NCI-H2227 (cell line): ENCODE measurements at regions not wholly inside any gene's neighbourhood (a gene's known extent, or its start where the extent isn't known, plus 50 kb on each side); places are given as distances from the start of the nearest gene placed in this dataset.
"Not testable (repeated sequence)": the region's sequence is repeated elsewhere in the genome, so short reads cannot be mapped to it uniquely, and the experiment has no call there.

Experiments
- DNase-seq: peaks from one replicate; lab custom pipeline; 2025; ENCODE audit not compliant: unreplicated experiment; lab: John Stamatoyannopoulos, UW

DNA sequence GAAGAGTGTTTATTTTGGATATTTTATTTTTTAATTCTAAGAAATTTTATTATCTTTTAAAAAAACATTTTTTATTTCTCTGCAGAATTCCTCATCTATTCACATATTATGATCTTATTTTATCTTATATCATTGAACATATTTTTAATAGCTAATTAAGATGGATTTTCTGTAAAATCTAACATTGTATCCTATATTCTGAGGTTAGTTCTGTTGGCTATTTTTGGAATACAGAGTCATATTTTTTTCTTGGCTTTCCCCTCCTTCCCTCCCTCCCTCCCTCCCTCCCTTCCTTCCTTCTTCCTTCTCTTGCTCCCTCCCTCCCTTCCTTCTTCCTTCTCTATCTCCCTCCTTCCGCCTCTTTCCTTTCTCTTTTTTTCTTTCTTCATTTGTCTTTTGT is 2326.6 kb upstream of the RAG2 start:
- no peak for DNase-seq

DNA sequence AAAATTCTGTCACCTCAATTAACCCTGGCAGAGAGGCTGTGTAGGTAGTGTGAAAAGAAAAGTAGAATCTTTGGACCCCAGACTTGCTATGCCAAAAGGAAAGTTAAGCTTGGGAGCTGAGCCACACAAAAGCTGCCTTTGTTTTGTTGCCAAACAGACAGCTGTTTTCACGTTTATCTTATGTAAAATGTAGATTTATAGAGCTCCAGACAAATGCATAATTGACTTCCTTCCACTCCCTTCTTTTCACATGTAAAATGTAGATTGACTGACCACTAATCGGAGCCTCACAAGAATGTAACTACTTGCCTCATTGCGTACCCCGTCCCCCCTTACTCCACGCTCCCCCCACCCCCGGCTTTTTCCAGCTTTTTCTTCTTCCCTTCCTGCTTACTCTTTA is 2302.2 kb upstream of the RAG2 start:
- no peak for DNase-seq

DNA sequence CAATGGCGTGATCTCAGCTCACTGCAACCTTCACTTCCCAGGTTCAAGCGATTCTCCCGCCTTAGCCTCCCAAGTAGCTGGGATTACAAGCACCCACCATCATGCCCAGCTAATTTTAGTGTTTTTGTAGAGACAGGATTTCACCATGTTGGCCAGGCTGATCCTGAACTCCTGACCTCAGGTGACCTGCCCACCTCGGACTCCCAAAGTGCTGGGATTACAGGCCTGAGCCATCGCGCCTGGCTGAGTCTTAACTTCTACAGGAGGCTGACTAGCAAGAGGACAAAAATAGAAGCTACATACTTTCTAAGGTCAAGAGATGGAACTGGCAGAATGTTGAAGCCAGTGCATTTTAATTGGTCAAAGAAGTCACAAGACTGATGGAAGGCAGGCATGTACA is 2296.2 kb upstream of the RAG2 start:
- not testable (repeated sequence) for DNase-seq

DNA sequence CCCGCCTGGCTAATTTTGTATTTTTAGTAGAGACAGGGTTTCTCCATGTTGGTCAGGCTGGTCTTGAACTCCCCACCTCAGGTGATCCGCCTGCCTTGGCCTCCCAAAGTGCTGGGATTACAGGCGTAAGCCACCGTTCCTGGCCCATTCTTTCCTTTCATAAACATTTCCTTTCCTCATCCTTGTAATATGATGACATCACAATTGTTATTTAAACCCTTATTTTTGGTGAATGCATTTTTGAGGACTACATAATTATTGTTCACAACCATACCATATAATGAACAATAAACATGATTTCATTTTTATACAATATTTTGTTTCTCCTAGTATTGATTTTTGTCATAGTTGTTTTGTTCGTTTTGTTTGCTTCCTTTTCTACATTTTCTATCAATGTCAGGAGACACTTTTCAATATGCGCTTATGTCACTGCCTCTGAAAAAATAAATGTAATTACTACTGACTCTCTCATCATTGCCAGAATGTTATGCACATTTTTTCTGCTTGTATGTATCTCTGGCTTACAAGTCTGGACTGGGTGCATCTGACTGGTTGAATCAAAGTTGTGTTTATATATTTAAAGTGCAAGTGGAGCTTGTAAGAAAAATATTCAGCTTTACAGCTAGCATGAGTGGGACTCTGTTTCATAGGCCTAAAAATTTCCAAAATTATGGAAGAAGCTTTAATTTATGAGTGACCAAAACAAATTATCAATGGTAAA is 2286.3 kb upstream of the RAG2 start:
- no peak for DNase-seq

DNA sequence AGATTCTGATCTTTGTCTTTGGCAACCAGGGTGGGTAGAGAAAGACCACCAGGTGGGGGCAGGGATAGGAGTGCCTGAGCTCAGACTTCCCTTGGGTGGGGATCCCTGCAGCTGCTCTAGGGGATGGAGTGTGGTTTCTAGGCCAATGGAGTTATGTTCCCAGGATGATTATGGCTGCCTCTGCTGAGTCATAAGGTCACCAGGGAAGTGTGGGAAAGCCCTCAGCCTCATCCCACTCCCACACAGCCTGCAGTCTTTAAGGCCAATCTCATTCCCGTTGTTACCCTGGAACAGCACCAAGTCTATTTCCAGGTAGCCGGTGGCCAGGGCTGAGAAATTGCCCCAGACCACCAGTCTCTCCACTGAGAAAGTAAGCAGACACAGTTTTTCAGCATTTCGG is 2269.3 kb upstream of the RAG2 start:
- no peak for DNase-seq

DNA sequence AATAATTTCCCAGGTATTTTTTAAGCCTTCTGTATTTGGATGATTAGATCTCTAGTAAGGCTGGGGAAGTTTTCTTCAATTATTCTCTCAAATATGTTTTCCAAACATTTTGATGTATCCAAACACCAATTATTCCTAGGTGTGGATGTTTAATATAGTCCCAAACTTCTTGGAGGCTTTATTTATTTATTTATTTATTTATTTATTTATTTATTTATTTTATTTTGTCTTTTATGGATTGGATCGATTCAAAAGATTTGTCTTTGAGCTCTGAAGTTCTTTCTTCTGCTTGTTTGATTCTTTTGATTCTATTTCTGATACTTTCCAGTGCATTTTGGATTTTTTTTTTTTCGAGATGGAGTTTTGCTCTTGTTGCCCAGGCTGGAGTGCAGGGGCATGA is 2267.9 kb upstream of the RAG2 start:
- DNase-seq: no peak

DNA sequence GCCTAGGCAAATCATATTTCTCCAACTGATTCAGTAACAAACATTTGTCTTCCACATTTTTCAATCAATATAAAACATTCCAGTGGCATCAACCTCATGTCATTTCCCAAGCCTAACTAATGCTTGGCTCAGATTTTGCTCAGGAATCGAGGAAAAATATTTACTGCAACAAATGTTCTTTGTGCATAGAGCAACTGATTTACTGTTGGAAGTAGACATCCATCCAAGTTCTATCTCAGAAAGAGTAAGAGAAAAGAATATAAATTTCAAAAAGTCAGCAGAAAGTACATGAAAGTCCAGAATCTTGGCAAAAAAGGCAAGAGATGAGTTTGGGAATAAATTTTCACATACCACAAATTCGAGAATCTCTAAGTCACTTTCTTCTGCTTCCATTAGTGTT is 2245.0 kb upstream of the RAG2 start:
- DNase-seq: no peak

DNA sequence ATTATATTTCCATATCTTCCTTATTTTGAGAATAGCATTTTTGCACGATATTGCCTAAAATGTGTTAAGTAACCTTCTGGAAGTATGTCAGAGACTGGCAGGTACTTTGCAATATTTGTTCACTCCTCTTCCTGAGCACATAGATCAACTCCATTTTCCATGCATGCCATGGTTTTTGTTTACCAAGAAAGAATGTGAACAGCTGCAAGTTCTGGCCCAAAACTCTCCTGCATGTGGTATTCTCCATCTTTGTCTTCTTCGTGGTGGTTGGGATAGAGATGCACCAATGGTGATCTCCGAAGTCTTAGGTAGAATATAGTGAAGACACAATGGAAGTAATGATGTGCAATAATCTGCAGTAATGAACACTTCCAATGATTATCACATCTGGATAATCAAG is 2241.0 kb upstream of the RAG2 start:
- no peak for DNase-seq

DNA sequence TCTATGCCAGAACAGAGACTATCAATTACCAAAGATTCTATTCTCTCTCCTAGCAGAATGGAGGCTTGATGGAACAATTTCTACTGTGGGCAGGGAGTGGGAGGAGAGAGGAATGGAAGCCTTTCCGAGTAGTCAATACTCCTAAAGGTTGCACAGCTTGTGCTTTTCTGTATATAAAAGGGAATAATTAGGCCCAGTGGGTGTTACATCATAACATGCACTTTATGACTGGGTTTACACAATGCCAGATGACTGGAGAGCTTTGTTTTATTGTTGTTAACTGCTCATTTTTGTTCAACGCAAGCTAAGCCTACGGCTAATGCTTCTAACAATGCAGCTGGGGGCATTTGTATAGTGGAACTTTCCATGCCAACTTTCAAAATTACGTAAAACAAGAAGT is 2237.9 kb upstream of the RAG2 start:
- peak; percentile 85 for DNase-seq

DNA sequence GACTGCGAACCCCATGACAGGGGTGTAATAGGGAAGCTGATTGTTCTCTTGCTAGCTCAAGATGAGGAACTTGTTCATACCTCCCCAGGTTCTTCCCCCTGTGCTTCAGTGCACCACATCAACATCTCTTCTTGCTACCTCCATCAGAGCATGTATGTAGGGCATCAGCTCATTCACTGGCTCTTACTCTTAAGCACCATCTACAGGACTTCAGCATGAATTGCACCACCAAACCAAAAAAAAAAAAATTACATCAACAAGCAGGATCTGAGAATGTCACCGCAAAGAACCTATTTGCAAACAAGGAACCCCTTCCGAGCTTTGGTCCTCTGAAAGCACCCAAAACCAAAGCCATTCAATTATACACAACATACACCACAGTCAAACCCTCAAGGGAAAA is 2226.5 kb upstream of the RAG2 start:
- no peak for DNase-seq

DNA sequence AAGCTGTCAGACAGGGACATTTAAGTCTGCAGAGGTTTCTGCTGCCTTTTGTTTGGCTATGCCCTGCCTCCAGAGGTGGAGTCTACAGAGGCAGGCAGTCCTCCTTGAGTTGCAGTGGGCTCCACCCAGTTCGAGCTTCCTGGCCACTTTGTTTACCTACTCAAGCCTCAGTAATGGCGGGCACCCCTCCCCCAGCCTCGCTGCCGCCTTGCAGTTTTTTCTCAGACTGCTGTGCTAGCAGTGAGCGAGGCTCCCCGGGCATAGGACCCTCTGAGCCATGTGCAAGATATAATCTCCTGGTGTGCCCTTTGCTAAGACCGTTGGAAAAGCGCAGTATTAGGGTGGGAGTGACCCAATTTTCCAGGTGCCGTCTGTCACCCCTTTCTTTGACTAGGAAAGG is 2223.8 kb upstream of the RAG2 start:
- DNase-seq: not testable (repeated sequence)

DNA sequence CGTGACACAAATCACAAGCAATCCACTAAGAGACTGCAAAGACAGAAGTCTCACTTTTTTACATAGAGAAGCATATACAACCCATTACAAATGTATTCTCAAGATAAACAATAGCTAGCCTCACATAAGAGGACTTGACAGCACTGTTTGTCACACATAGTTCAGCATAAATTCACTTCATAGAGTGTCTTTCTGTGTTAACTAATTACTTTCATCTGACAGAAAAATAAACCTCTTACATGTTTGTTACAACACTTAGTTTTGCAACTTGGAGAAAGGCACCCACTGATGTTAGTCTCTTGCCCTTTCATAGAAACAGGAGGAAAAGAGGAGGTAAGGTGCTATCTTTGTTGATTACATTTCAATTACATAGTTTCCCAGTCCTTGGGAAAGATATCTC is 2221.9 kb upstream of the RAG2 start:
- peak; percentile 38 for DNase-seq

DNA sequence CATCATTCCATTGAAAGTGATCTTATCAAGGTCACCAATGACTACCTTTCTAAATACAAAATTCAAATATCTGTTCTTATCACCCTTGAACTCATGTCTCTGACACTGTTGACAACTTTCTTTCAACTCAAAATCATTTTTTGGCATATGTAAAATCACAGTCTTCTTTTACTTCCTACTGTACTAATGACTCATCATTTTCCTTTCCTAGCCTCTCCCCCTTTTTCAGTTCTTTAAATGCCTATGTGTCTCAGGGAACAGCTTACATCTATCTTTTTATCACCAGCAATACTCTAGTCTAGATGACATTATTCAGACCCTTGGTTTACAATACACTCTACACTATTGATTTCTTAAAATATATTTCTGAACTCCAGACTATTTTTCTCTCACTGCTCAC is 2220.7 kb upstream of the RAG2 start:
- no peak for DNase-seq

DNA sequence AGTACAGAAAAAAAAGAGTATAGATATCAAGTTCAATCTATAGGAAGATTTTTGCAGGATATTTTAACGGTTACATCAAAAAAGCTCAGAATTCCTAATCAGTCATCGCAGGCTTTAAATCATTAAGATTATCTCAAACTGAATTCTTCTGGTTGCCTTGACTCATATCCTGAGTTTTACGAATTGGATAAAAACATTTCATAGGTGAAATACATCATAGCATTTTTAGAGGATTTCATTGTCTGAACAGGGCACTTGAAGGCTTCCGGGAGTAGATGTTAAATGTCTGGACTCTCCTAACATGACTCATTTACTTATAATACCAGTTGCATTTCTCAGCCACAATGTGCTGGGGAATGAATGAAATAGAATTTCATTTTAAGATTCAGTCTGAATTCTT is 2216.6 kb upstream of the RAG2 start:
- DNase-seq: no peak

DNA sequence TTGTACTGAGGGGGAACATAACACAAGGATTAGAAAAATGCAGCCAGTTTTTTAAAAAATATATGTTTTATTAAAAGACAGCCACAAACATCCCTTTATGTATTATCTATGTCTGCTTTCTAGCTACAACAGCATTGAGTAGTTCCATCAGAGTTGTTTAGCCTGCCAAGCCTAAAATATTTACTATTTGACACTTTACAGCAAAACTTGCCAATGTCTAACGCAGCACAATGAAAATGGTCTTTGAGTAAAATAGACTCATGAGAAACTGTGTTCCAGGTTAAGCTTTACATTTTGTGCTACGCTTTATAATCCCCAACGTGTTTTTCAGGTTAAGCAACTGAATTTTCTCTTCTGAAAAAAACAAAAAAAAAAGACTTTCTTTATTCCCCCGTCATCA is 2211.5 kb upstream of the RAG2 start:
- no peak for DNase-seq

DNA sequence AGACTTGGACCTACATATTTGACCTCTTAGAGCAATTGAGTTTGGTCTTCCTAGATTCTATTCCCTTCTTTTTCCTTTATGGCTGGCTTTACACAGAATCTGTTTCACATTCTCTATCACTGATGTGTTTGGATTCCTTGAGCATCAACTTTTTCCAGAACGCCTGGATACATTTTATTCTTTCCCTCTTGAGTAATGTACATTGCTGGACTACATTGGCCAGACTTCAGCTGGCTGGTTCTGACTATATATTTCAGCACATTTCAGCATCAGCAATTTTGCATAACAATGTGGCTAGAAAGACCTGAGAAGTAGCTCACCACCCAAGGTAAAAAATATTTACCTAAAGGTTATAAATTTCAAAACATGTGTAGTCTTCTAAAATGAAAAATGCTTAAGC is 2198.2 kb upstream of the RAG2 start:
- no peak for DNase-seq

DNA sequence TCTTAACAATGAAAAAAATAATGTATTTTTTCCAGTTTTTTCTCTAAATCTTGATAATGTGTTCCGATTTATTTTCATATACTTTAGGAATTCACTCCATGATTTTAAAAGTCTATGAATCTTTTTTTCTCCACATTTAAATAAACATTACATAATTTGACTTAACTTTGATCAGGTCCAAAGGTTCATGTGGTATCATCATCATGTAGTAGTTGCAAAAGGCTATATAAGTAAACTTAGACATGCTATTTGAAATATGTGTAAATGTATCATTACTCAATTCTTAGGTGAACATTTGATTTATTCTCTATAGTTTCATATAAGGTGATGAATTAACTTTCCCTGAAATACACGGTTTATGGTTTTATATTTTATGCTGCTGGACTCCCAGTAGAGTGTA is 2197.0 kb upstream of the RAG2 start:
- no peak for DNase-seq

DNA sequence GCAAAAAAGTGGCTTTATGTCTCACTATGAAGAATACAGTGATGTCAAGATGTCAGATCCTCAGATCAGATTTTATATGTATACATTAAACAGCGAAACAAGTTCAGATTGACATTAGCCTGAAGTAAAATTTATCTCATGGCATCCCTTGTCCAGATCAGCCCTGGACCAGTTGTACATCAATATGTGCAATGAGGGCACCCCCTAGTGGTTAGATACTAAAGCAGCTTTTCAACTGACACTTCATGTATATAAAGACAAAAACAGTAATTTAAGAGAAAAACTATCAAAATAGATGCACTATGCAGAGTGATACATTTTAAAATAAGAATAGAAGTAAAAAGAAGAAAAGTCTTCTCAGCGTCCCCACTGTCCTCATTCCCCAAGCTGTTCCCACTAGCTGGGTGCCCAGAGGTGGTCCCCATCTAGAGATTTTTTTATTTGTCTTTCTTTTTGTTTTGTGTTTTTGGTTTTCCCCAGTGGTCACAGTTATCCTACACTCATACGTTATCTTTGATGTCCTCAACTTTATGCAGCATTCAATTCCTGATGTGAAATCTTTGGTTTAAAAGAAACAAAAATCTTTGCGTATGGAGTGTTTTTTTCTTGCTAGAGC is 2193.4 kb upstream of the RAG2 start:
- DNase-seq: peak; percentile 84

DNA sequence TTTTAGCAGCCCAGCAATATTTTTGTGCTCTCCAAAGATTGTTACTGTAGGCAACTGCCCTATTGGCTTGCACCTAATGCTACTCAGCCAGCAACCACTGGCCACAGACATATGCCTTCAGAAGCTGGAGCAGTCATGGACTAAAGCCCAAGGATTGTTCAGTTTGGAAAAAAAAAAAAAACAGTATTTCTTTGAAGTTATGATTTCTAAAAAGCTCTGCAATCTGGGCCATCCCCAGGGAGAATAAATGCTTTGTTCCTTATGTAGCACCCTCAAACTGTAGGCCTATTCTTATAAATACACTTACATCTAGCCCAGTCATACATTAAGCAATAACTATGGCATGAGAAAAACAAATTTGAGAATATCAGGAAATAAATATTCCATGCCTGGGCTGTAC is 2190.5 kb upstream of the RAG2 start:
- no peak for DNase-seq

DNA sequence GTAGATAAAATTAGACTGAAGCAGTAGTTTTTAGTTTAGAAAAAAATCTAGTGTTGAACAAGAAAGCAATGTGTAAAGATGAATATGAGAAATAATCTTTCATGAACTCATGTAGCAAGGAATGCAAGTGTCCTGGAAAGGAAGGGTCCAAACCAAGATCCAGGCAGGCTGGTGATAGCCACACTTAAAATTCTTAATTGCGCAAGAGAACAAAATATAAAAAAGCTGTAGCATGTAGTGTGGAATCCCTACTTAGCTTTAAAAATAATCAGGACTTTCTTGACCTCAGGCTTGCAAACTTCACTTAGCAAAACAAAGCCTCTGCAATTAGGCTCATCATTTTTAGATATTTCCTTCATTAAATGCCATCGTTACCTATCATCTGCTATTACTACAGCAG is 2186.1 kb upstream of the RAG2 start:
- no peak for DNase-seq

DNA sequence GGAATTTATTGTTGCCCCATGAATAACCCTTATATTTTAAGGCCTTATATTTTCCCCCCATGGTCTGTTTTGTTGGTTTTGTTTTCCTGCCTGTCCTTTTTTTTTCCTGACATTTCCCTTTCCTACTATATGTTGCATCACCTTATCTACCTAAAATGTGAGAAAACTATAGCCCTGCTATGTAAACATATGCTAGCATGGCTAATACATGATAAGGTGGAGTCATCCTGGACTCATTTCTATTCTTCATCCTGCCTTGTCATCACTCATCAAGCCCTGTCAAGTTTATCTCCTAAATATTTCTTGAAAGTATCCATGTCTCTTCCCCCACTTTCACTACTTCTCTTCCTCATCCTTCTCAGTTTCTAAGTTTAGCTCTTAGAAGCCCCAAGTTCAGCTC is 2168.8 kb upstream of the RAG2 start:
- no peak for DNase-seq

DNA sequence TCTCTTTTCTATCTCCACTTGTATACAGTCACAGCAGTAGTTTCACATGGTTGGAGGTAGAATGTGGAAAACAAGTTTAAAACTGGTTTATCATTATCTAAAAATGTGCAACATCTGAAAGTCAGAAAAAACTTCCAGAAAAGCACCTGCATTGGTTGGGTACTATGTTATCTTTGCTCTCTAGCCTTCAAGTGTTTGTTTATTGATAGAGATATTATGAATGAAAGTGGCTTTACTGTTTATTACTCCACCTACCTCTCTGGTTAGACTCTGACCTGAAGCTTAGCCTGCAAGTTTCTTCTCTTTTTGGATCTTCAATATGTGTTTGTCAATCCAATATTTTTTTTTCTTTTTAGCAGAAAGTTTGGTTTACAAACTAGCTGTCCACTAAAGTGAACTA is 2161.4 kb upstream of the RAG2 start:
- no peak for DNase-seq

DNA sequence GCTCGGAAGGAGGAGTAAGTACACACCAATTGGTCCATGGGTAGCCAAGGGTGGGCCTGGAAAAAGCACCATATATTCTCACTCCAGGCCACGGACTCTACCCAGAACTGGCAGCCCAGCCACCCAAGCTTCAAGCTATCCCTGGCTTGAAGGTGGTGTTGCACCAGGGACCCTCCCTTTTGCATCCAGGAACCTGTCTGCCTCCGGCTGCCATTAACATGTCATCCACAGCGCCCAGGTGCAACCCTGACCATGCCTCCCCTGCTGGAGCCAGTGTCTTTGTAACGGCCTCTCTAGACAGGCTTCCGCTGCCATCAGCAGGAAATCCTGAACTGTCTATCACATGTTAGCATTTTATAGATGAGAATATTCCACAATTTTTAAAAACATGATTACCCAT is 2158.5 kb upstream of the RAG2 start:
- no peak for DNase-seq
